ENCODE measurements at regions not wholly inside any gene's neighbourhood (a gene's known extent, or its start where the extent isn't known, plus 50 kb on each side); places are given as distances from the start of the nearest gene placed in this dataset.
A peak's percentile ranks its signal among the peaks of the same experiment; 100 is the strongest.

- no peak for DNase-seq (ENCODE audit: extremely low spot score, unreplicated experiment)
- Mint-ChIP-seq H3K4me3 (ENCODE audit: unreplicated experiment) (no peak overlapping the region), H3K27ac (ENCODE audit: unreplicated experiment) (no peak overlapping the region), H3K36me3 (ENCODE audit: unreplicated experiment) (no peaks in the 10 kb centered on the region), H3K4me1 (ENCODE audit: unreplicated experiment) (peaks cover 20% of the 10 kb centered on the region), H3K9me3 (ENCODE audit: unreplicated experiment) (no peaks in the 10 kb centered on the region), H3K27me3 (ENCODE audit: unreplicated experiment) (no peaks in the 10 kb centered on the region)
- TF ChIP-seq, protein P1, sequence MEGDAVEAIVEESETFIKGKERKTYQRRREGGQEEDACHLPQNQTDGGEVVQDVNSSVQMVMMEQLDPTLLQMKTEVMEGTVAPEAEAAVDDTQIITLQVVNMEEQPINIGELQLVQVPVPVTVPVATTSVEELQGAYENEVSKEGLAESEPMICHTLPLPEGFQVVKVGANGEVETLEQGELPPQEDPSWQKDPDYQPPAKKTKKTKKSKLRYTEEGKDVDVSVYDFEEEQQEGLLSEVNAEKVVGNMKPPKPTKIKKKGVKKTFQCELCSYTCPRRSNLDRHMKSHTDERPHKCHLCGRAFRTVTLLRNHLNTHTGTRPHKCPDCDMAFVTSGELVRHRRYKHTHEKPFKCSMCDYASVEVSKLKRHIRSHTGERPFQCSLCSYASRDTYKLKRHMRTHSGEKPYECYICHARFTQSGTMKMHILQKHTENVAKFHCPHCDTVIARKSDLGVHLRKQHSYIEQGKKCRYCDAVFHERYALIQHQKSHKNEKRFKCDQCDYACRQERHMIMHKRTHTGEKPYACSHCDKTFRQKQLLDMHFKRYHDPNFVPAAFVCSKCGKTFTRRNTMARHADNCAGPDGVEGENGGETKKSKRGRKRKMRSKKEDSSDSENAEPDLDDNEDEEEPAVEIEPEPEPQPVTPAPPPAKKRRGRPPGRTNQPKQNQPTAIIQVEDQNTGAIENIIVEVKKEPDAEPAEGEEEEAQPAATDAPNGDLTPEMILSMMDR (IDR thresholded peaks at IDR 0.05): no peak
Observed at GRCh38 chr10:44309361-44309760, 75.5 kb downstream of the CXCL12 start.

DNA sequence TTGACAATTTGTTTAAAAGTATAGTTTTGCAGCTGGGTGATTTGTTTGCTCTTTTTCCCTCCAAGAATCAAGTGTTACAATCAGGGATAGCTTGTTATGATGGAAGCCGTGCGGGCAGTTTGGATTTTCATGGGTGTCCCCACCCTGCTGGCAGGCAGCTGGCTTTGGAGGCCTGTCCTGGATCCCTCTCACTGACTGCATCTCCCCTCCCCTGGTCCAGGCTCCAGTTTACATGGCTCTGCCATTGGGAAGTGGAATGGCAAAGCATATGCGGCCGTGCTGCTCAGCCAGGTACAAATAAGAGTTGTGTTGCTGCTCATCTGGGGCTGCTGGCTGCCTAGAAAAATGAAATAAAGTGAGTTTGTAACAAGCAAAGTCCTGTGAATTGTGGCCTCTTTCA lies 76.0 kb downstream of the CXCL12 start:
- H3K27ac Mint-ChIP-seq (ENCODE audit: unreplicated experiment): no peak overlapping the region

GRCh38 chr10:44307691-44308090 lies 77.2 kb downstream of the CXCL12 start:
- Mint-ChIP-seq H3K36me3 (ENCODE audit: unreplicated experiment) (peaks cover 2% of the 10 kb centered on the region), H3K27me3 (ENCODE audit: unreplicated experiment) (no peaks in the 10 kb centered on the region), H3K4me1 (ENCODE audit: unreplicated experiment) (peaks cover 18% of the 10 kb centered on the region), H3K27ac (ENCODE audit: unreplicated experiment) (no peak overlapping the region), H3K4me3 (ENCODE audit: unreplicated experiment) (no peak overlapping the region), H3K9me3 (ENCODE audit: unreplicated experiment) (peaks cover 4% of the 10 kb centered on the region)
- TF ChIP-seq, protein P1 (IDR thresholded peaks at IDR 0.05): no peak
- no peak for DNase-seq (ENCODE audit: extremely low spot score, unreplicated experiment)

More for the DNA sequence above, 76.0 kb downstream of the CXCL12 start:
- Mint-ChIP-seq H3K4me1 (ENCODE audit: unreplicated experiment) (peaks cover 17% of the 10 kb centered on the region), H3K36me3 (ENCODE audit: unreplicated experiment) (peaks cover 2% of the 10 kb centered on the region), H3K27me3 (ENCODE audit: unreplicated experiment) (no peaks in the 10 kb centered on the region), H3K9me3 (ENCODE audit: unreplicated experiment) (peaks cover 4% of the 10 kb centered on the region), H3K4me3 (ENCODE audit: unreplicated experiment) (no peak overlapping the region)
- DNase-seq (ENCODE audit: extremely low spot score, unreplicated experiment): peak; percentile 56
- TF ChIP-seq, protein P1 (IDR thresholded peaks at IDR 0.05): no peak

- TF ChIP-seq, protein P1 (IDR thresholded peaks at IDR 0.05): peak; percentile 49
- no peak overlapping the region for H3K4me3 Mint-ChIP-seq (ENCODE audit: unreplicated experiment)
- peaks cover 4% of the 10 kb centered on the region for H3K9me3 Mint-ChIP-seq (ENCODE audit: unreplicated experiment)
- DNase-seq (ENCODE audit: extremely low spot score, unreplicated experiment): no peak
- no peaks in the 10 kb centered on the region for H3K27me3 Mint-ChIP-seq (ENCODE audit: unreplicated experiment)
- no peak overlapping the region for H3K27ac Mint-ChIP-seq (ENCODE audit: unreplicated experiment)
- peaks cover 23% of the 10 kb centered on the region for H3K4me1 Mint-ChIP-seq (ENCODE audit: unreplicated experiment)
- H3K36me3 Mint-ChIP-seq (ENCODE audit: unreplicated experiment): peaks cover 2% of the 10 kb centered on the region
Observed at GRCh38 chr10:44306762-44307161, 78.1 kb downstream of the CXCL12 start.

DNA sequence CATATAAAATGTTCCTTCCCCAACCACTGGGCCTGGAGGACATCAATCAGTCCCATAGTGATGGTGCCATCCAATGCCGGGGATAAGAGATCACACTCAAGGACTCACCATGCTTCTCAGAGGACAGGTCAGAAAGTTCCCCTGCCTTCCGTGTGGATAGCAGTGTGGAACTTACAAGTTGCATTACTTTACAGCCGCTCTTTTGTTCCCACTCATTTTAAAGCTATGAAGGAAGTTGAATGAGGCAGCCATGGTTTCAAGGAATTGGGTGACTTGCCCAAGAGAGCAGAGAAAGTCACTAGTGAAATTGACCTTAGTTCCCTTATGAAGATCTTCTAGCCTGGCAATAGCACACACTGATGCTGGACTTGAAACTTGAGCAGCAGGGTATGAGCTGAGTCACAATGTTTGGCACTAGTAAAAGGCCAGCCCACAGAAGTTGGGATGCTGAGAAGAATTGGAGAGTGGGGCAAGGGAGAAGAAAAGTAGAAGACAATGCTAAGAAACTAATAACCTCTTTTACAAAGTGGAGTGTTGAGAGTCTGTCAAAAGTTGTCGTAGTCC lies 78.7 kb downstream of the CXCL12 start:
- TF ChIP-seq, protein P1 (IDR thresholded peaks at IDR 0.05): no peak
- Mint-ChIP-seq H3K9me3 (ENCODE audit: unreplicated experiment) (peaks cover 4% of the 10 kb centered on the region), H3K4me1 (ENCODE audit: unreplicated experiment) (peaks cover 26% of the 10 kb centered on the region), H3K36me3 (ENCODE audit: unreplicated experiment) (peaks cover 2% of the 10 kb centered on the region), H3K4me3 (ENCODE audit: unreplicated experiment) (no peak overlapping the region), H3K27ac (ENCODE audit: unreplicated experiment) (no peak overlapping the region), H3K27me3 (ENCODE audit: unreplicated experiment) (no peaks in the 10 kb centered on the region)
- DNase-seq (ENCODE audit: extremely low spot score, unreplicated experiment): no peak

All from osteocyte (in vitro differentiated cells).